HG03565 (cell line): ENCODE measurements at regions not wholly inside any gene's neighbourhood (a gene's known extent, or its start where the extent isn't known, plus 50 kb on each side); places are given as distances from the start of the nearest gene placed in this dataset.
"Not testable (repeated sequence)": the region's sequence is repeated elsewhere in the genome, so short reads cannot be mapped to it uniquely, and the experiment has no call there.

Experiments used
- ATAC-seq: cut with Tn5 transposase; IDR thresholded peaks from one replicate; pipeline ENCODE4 v1.9.1; 2021; ENCODE audit warnings: mild to moderate bottlenecking, moderate library complexity; ENCODE audit not compliant: unreplicated experiment

GRCh38 chr2:59249441-59250306 lies 1008.5 kb upstream of the FANCL start:
- ATAC-seq = no peak

- no peak for ATAC-seq
Measured at GRCh38 chr2:59239146-59239545, 998.0 kb upstream of the FANCL start.

- ATAC-seq = no peak
Measured at GRCh38 chr2:59237311-59237710, 996.2 kb upstream of the FANCL start.

- no peak for ATAC-seq
Measured at GRCh38 chr2:59236723-59237122, 995.6 kb upstream of the FANCL start.

- no peak for ATAC-seq
Measured at GRCh38 chr2:59233920-59234319, 992.8 kb upstream of the FANCL start.

- ATAC-seq = no peak
Measured at GRCh38 chr2:59233448-59233847, 992.3 kb upstream of the FANCL start.

- peak; percentile 93 for ATAC-seq
Measured at GRCh38 chr2:59232394-59233165, 991.5 kb upstream of the FANCL start.

GRCh38 chr2:59226362-59226761 lies 985.2 kb upstream of the FANCL start:
- not testable (repeated sequence) for ATAC-seq

- no peak for ATAC-seq
Measured at GRCh38 chr2:59223742-59224141, 982.6 kb upstream of the FANCL start.

- no peak for ATAC-seq
Measured at GRCh38 chr2:59217360-59217759, 976.2 kb upstream of the FANCL start.

- no peak for ATAC-seq
Measured at GRCh38 chr2:59206361-59206760, 965.2 kb upstream of the FANCL start.

- ATAC-seq = no peak
Measured at GRCh38 chr2:59204040-59204439, 962.9 kb upstream of the FANCL start.

- no peak for ATAC-seq
Measured at GRCh38 chr2:59196491-59196890, 955.4 kb upstream of the FANCL start.

GRCh38 chr2:59195851-59196250 lies 954.7 kb upstream of the FANCL start:
- no peak for ATAC-seq

- ATAC-seq = no peak
Measured at GRCh38 chr2:59191781-59192180, 950.7 kb upstream of the FANCL start.

- ATAC-seq = no peak
Measured at GRCh38 chr2:59190518-59190917, 949.4 kb upstream of the FANCL start.

GRCh38 chr2:59184276-59185020 lies 943.3 kb upstream of the FANCL start:
- ATAC-seq = no peak

GRCh38 chr2:59183070-59183469 lies 941.9 kb upstream of the FANCL start:
- no peak for ATAC-seq

GRCh38 chr2:59182249-59182648 lies 941.1 kb upstream of the FANCL start:
- no peak for ATAC-seq

- ATAC-seq = no peak
Measured at GRCh38 chr2:59181347-59181746, 940.2 kb upstream of the FANCL start.

- ATAC-seq = no peak
Measured at GRCh38 chr2:59180621-59181020, 939.5 kb upstream of the FANCL start.
